Motor neuron (in vitro differentiated cells): ENCODE measurements at regions not wholly inside any gene's neighbourhood (a gene's known extent, or its start where the extent isn't known, plus 50 kb on each side); places are given as distances from the start of the nearest gene placed in this dataset.

Experiments used
- ATAC-seq, 8 experiments: fragments of 200-7000 bp; cut with Tn5 transposase; replicated peaks in 6 of 8; 2 replicates each; pipeline ENCODE4 v1.8.0; 2021; ENCODE audit warnings: mild to moderate bottlenecking in 8 of 8, moderate library complexity in 8 of 8
- H3K27ac ChIP-seq, 2 donors: fragments of 250-450 bp; sonication (Bioruptor Pico); 2 replicates each; pipeline ENCODE4 v1.9.0; 2021; ENCODE audit warnings: antibody characterized with exemption in 2 of 2, mild to moderate bottlenecking in 2 of 2, moderate library complexity in 1 of 2
- H3K4me1 ChIP-seq, 2 donors: fragments of 250-450 bp; sonication (Bioruptor Pico); replicated peaks in 1 of 2; 2 replicates each; pipeline ENCODE4 v1.6.1; 2021; ENCODE audit warnings: antibody characterized with exemption in 2 of 2, mild to moderate bottlenecking in 2 of 2, moderate library complexity in 1 of 2
- H3K4me3 ChIP-seq, 5 donors: fragments of 250-450 bp; sonication (Bioruptor Pico); 2 replicates each; pipeline ENCODE4 v1.9.0; 2021; ENCODE audit warnings: antibody characterized with exemption in 5 of 5, mild to moderate bottlenecking in 5 of 5, moderate library complexity in 4 of 5
- WGBS, 10 experiments: fragments of 450-650 bp; shearing (Covaris generic); methylation state at CpG; one replicate each; pipeline ENCODE4 v1.0.0; 2022; 5-methylcytosine and 5-hydroxymethylcytosine counted together
- in situ Hi-C, 9 experiments: fragments of 400-800 bp; cut with MboI; loops; one replicate each; pipeline ENCODE4 v1.15.0; 2021; ENCODE audit warnings: low sequenced_read_pairs in 9 of 9, low pct_unique_long_range_greater_than_20kb in 2 of 9; ENCODE audit not compliant: unreplicated experiment in 9 of 9

- peak in 2 of 8 experiments; percentile 50 to 55 for ATAC-seq
- WGBS, 10 experiments, result 0 to 89% (median 73%) methylated on average over 1 to 3 of the region's 4 CpGs; no CpG with 5 or more reads in 6 of the 10 experiments
- in situ Hi-C loops, result loop anchor here in 8 of 9 experiments (10.0 to 25.0 kb wide), 7 partner anchors 93 to 1679 kb away; no protein-coding TSS in a partner anchor
These were observed 129.4 kb upstream of the SLC24A5 start for GRCh38 chr15:47991357-47991756.

GRCh38 chr15:47993051-47993450 is 127.7 kb upstream of the SLC24A5 start:
- WGBS, 10 experiments, result 80 to 94% (median 92%) methylated on average over 1 to 5 of the region's 5 CpGs; no CpG with 5 or more reads in 7 of the 10 experiments
- H3K4me1 ChIP-seq, result no peaks in the 10 kb centered on the region
- in situ Hi-C loops, result loop anchor here in 8 of 9 experiments (10.0 to 25.0 kb wide), 7 partner anchors 92 to 1681 kb away; no protein-coding TSS in a partner anchor
- no peak overlapping the region for H3K4me3 ChIP-seq
- no peak for ATAC-seq
- H3K27ac ChIP-seq, result no peak overlapping the region

More at GRCh38 chr15:47991357-47991756, 129.4 kb upstream of the SLC24A5 start:
- H3K4me3 ChIP-seq, result no peak overlapping the region
- H3K27ac ChIP-seq, result no peak overlapping the region
- H3K4me1 ChIP-seq, result peaks cover 0 to 12% of the 10 kb centered on the region in 2 donors

GRCh38 chr15:47997195-47998080 is 123.4 kb upstream of the SLC24A5 start:
- 37 to 92% (median 86%) methylated on average over 2 to 7 of the region's 7 CpGs for WGBS, 10 experiments
- peak in 5 of 8 experiments; percentile 33 to 84 (median 40) for ATAC-seq
- Histone ChIP-seq H3K4me1 (no peaks in the 10 kb centered on the region), H3K4me3 (no peak overlapping the region), H3K27ac (no peak overlapping the region)
- in situ Hi-C loops, result loop anchor here in 8 of 9 experiments (10.0 to 25.0 kb wide), 7 partner anchors 87 to 1685 kb away; no protein-coding TSS in a partner anchor

- ATAC-seq, result peak in 1 of 8 experiments; percentile 52
- in situ Hi-C loops, result loop anchor here in 8 of 9 experiments (10.0 to 25.0 kb wide), 7 partner anchors 86 to 1686 kb away; no protein-coding TSS in a partner anchor
- H3K4me3 ChIP-seq, result no peak overlapping the region
- no peak overlapping the region for H3K27ac ChIP-seq
- H3K4me1 ChIP-seq, result no peaks in the 10 kb centered on the region
- 17 to 100% (median 76%) methylated on average over 1 to 2 of the region's 2 CpGs; no CpG with 5 or more reads in 3 of the 10 experiments for WGBS, 10 experiments
These were observed 122.2 kb upstream of the SLC24A5 start for GRCh38 chr15:47998619-47999019.

- no peak for ATAC-seq
- Histone ChIP-seq H3K4me3 (no peak overlapping the region), H3K27ac (no peak overlapping the region), H3K4me1 (peaks cover 0 to 6% of the 10 kb centered on the region in 2 donors)
- WGBS, 10 experiments, result 70 to 100% (median 83%) methylated on average over 1 to 3 of the region's 3 CpGs; no CpG with 5 or more reads in 3 of the 10 experiments
- in situ Hi-C loops, result no loop called here
These were observed 119.3 kb upstream of the SLC24A5 start for GRCh38 chr15:48001393-48002039.

- no peak overlapping the region for H3K4me3 ChIP-seq
- peak in 1 of 8 experiments; percentile 81 for ATAC-seq
- 83 to 100% (median 100%) methylated on average over 1 of the region's 1 CpG; no CpG with 5 or more reads in 5 of the 10 experiments for WGBS, 10 experiments
- in situ Hi-C loops, result no loop called here
- H3K4me1 ChIP-seq, result peaks cover 0 to 6% of the 10 kb centered on the region in 2 donors
- no peak overlapping the region for H3K27ac ChIP-seq
These were observed 118.0 kb upstream of the SLC24A5 start for GRCh38 chr15:48002767-48003166.

GRCh38 chr15:48003441-48003840 is 117.3 kb upstream of the SLC24A5 start:
- peak in 1 of 8 experiments; percentile 26 for ATAC-seq
- in situ Hi-C loops, result no loop called here
- Histone ChIP-seq H3K4me1 (peaks cover 0 to 6% of the 10 kb centered on the region in 2 donors), H3K4me3 (no peak overlapping the region), H3K27ac (no peak overlapping the region)
- WGBS, 10 experiments, result 33 to 100% (median 100%) methylated on average over 1 of the region's 1 CpG; no CpG with 5 or more reads in 7 of the 10 experiments

- no peak overlapping the region for H3K27ac ChIP-seq
- in situ Hi-C loops, result no loop called here
- WGBS, 10 experiments, result 0 to 100% (median 100%) methylated on average over 1 of the region's 1 CpG; no CpG with 5 or more reads in 4 of the 10 experiments
These were observed 115.7 kb upstream of the SLC24A5 start for GRCh38 chr15:48005077-48005476.

GRCh38 chr15:48006031-48006511 is 114.7 kb upstream of the SLC24A5 start:
- WGBS, 10 experiments, result 8 to 92% (median 67%) methylated on average over 2 to 5 of the region's 7 CpGs
- Histone ChIP-seq H3K27ac (no peak overlapping the region), H3K4me3 (no peak overlapping the region), H3K4me1 (peaks cover 6 to 10% of the 10 kb centered on the region in 2 donors)
- in situ Hi-C loops, result no loop called here
- ATAC-seq, result peak in 4 of 8 experiments; percentile 30 to 87 (median 72)

More at GRCh38 chr15:48005077-48005476, 115.7 kb upstream of the SLC24A5 start:
- Histone ChIP-seq H3K4me3 (no peak overlapping the region), H3K4me1 (peaks cover 6 to 9% of the 10 kb centered on the region in 2 donors)
- no peak for ATAC-seq

GRCh38 chr15:48010316-48010715 is 110.5 kb upstream of the SLC24A5 start:
- 19 to 100% (median 77%) methylated on average over 1 to 4 of the region's 4 CpGs; no CpG with 5 or more reads in 2 of the 10 experiments for WGBS, 10 experiments
- ATAC-seq, result peak in 1 of 8 experiments; percentile 17
- no peak overlapping the region for H3K27ac ChIP-seq
- in situ Hi-C loops, result no loop called here
- no peak overlapping the region for H3K4me3 ChIP-seq
- H3K4me1 ChIP-seq, result peaks cover 6 to 10% of the 10 kb centered on the region in 2 donors

GRCh38 chr15:48012191-48012590 is 108.6 kb upstream of the SLC24A5 start:
- 35 to 100% (median 86%) methylated on average over 1 to 3 of the region's 3 CpGs; no CpG with 5 or more reads in 2 of the 10 experiments for WGBS, 10 experiments
- H3K27ac ChIP-seq, result no peak overlapping the region
- in situ Hi-C loops, result no loop called here
- H3K4me1 ChIP-seq, result peaks cover 0 to 10% of the 10 kb centered on the region in 2 donors
- no peak for ATAC-seq
- H3K4me3 ChIP-seq, result no peak overlapping the region

- no peak for ATAC-seq
- WGBS, 10 experiments, result 72 to 100% (median 100%) methylated on average over 1 to 3 of the region's 3 CpGs; no CpG with 5 or more reads in 3 of the 10 experiments
- in situ Hi-C loops, result no loop called here
- H3K27ac ChIP-seq, result no peak overlapping the region
- no peak overlapping the region for H3K4me3 ChIP-seq
- peaks cover 0 to 8% of the 10 kb centered on the region in 2 donors for H3K4me1 ChIP-seq
These were observed 103.9 kb upstream of the SLC24A5 start for GRCh38 chr15:48016865-48017264.
